Thoracic aorta (tissue), 2 donors: ENCODE measurements at regions not wholly inside any gene's neighbourhood (a gene's known extent, or its start where the extent isn't known, plus 50 kb on each side); places are given as distances from the start of the nearest gene placed in this dataset.
"Not testable (repeated sequence)": the region's sequence is repeated elsewhere in the genome, so short reads cannot be mapped to it uniquely, and the experiment has no call there.

Source experiments
- ATAC-seq: fragments of 150-250 bp; one replicate; pipeline ENCODE4 v1.8.0; 2017; ENCODE audit warnings: low read depth; ENCODE audit not compliant: insufficient number of reproducible peaks, low FRiP score
- DNase-seq: peaks from one replicate; pipeline ENCODE4 v3.0.0-alpha.2; 2020; ENCODE audit warnings: low spot score
- H3K27ac ChIP-seq, 2 donors: fragments of 200-600 bp; sonication (generic); 1 replicate in 1 of 2; 2 replicates in 1 of 2; pipeline ENCODE4 v1.5.1; 2016; ENCODE audit warnings: mild to moderate bottlenecking in 2 of 2, moderate library complexity in 2 of 2
- H3K27me3 ChIP-seq: fragments of 200-600 bp; sonication (generic); replicated peaks from 2 replicates; pipeline ENCODE4 v1.6.0; 2016; ENCODE audit warnings: mild to moderate bottlenecking; ENCODE audit not compliant: insufficient read depth
- H3K36me3 ChIP-seq: fragments of 200-600 bp; sonication (generic); one replicate; pipeline ENCODE4 v1.5.1; 2016
- H3K4me1 ChIP-seq, 2 donors: fragments of 200-600 bp; sonication (generic); 1 replicate in 1 of 2; 2 replicates in 1 of 2; pipeline versions ENCODE4 v1.5.1 to v1.6.0; 2016; ENCODE audit warnings: low read depth in 2 of 2, mild to moderate bottlenecking in 1 of 2; ENCODE audit not compliant: control insufficient read depth in 1 of 2
- H3K4me3 ChIP-seq: fragments of 200-600 bp; sonication (generic); 2 replicates; pipeline ENCODE4 v1.5.1; 2016; ENCODE audit warnings: mild to moderate bottlenecking
- H3K9me3 ChIP-seq: fragments of 200-600 bp; sonication (generic); 2 replicates; pipeline ENCODE4 v1.5.1; 2016
- TF ChIP-seq, protein P1 (sequence below): fragments of 200-600 bp; sonication (generic); IDR thresholded peaks from one replicate; pipeline ENCODE4 v1.5.1; 2019; ENCODE audit warnings: antibody characterized with exemption

DNA sequence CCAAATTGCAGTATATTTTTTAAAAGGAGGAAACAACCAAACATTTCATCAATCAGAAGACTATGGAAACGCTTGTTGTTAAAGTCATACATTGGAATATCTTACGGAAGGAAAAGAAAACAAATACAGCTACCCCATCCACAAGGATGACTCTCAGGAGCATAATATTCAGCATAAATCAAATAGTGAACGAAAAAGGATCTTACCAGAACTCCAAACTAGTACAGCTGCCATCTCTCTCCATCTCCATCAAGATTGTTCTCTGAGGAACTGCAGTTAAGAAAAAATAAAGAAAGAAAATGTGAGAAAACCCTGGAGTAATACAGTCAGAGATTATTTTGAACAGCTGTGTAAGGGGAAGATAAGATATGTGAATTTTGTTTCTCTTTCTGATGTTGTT is 299.8 kb upstream of the CNTN5 start:
- ATAC-seq (no peak), DNase-seq (no peak)
- no peaks in the 10 kb centered on the region for H3K9me3 ChIP-seq
- no peak overlapping the region for H3K27ac ChIP-seq
- no peak overlapping the region for H3K4me3 ChIP-seq
- H3K27me3 ChIP-seq, result no peaks in the 10 kb centered on the region
- no peaks in the 10 kb centered on the region for H3K36me3 ChIP-seq
- H3K4me1 ChIP-seq, result no peaks in the 10 kb centered on the region
- TF ChIP-seq, protein P1, sequence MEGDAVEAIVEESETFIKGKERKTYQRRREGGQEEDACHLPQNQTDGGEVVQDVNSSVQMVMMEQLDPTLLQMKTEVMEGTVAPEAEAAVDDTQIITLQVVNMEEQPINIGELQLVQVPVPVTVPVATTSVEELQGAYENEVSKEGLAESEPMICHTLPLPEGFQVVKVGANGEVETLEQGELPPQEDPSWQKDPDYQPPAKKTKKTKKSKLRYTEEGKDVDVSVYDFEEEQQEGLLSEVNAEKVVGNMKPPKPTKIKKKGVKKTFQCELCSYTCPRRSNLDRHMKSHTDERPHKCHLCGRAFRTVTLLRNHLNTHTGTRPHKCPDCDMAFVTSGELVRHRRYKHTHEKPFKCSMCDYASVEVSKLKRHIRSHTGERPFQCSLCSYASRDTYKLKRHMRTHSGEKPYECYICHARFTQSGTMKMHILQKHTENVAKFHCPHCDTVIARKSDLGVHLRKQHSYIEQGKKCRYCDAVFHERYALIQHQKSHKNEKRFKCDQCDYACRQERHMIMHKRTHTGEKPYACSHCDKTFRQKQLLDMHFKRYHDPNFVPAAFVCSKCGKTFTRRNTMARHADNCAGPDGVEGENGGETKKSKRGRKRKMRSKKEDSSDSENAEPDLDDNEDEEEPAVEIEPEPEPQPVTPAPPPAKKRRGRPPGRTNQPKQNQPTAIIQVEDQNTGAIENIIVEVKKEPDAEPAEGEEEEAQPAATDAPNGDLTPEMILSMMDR, result no peak

DNA sequence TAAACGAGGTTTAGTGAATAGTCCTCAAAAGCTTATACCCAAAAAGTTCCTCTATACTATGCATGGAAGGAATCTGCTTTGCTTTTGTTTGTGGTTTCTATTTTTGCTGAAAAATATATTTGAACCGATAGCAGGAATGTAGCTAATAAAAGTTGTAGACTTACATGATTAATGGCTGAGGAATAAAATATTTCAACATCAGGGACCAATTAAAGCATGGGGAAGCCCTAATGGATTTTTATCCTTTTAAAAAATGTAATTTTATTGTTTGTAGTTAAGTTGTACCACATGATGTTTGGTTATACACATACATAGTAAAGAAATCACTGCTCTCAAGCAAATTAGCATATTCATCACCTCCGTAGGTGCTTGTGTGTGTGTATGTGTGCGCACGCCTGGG is 295.3 kb upstream of the CNTN5 start:
- no peak for DNase-seq
- Histone ChIP-seq H3K9me3 (no peaks in the 10 kb centered on the region), H3K4me3 (no peak overlapping the region), H3K27me3 (no peaks in the 10 kb centered on the region), H3K4me1 (no peaks in the 10 kb centered on the region), H3K27ac (no peak overlapping the region), H3K36me3 (no peaks in the 10 kb centered on the region)
- TF ChIP-seq, protein P1, result no peak
- no peak for ATAC-seq

DNA sequence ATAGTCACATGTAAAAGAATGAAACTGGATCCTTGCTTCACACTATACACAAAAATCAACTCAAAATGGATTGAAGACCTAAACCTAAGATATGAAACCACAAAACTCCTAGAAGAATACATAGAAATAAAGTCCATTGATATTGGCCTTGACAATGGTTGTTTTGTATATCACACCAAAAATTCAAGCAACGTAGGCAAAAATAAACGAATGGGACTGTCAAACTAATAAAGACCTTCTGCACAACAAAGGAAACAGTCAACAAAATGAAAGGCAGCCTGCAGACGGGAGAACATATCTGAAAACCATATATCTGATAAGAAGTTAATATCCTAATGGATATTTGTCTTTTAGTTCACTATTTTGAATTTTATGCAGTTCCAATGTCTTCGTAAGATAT is 292.3 kb upstream of the CNTN5 start:
- no peaks in the 10 kb centered on the region for H3K4me1 ChIP-seq
- H3K4me3 ChIP-seq, result no peak overlapping the region
- no peaks in the 10 kb centered on the region for H3K27me3 ChIP-seq
- ATAC-seq (no peak), DNase-seq (no peak)
- TF ChIP-seq, protein P1, result no peak
- no peaks in the 10 kb centered on the region for H3K9me3 ChIP-seq
- H3K27ac ChIP-seq, result no peak overlapping the region
- H3K36me3 ChIP-seq, result no peaks in the 10 kb centered on the region

DNA sequence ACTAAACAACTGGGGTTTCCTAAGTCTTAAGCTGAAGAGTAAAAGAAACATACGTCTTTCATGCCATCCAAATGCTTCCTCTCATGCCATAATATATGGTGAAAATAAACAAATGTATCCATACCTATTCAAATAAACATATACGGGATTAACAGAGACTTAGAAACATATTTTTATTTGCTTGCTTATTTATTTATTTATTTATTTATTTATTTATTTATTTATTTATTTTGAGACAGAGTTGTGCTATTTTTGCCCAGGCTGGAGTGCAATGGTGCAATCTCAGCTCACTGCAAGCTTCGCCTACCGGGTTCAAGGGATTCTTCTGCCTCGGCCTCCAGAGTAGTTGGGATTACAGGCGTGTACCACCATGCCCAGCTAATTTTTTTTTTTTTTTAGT is 291.6 kb upstream of the CNTN5 start:
- Histone ChIP-seq H3K4me1 (no peaks in the 10 kb centered on the region), H3K27me3 (no peaks in the 10 kb centered on the region), H3K36me3 (no peaks in the 10 kb centered on the region), H3K4me3 (no peak overlapping the region), H3K27ac (no peak overlapping the region), H3K9me3 (no peaks in the 10 kb centered on the region)
- no peak for DNase-seq
- TF ChIP-seq, protein P1, result no peak
- no peak for ATAC-seq

DNA sequence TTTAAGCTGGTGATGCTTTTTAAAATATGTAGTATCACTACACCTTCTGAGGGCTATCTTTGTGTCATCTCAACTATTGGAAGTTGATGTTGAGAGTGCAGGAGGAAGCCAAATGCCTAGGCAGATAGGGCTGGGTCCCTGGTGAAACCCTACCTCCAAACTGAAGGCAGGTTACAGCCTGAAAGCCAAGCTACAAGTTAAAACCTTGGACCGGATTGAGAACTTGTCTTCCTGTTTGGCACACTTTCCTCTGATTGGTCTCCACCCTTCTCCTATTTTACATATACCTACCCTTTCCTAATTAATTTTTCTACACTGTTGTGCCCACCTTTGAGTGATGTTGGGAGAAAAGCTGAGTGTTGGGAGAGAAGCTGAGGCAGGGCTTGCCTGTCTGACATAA is 287.8 kb upstream of the CNTN5 start:
- Histone ChIP-seq H3K27me3 (no peaks in the 10 kb centered on the region), H3K9me3 (no peaks in the 10 kb centered on the region), H3K4me1 (no peaks in the 10 kb centered on the region), H3K4me3 (no peak overlapping the region), H3K27ac (no peak overlapping the region), H3K36me3 (no peaks in the 10 kb centered on the region)
- DNase-seq (no peak), ATAC-seq (no peak)
- TF ChIP-seq, protein P1, result no peak

DNA sequence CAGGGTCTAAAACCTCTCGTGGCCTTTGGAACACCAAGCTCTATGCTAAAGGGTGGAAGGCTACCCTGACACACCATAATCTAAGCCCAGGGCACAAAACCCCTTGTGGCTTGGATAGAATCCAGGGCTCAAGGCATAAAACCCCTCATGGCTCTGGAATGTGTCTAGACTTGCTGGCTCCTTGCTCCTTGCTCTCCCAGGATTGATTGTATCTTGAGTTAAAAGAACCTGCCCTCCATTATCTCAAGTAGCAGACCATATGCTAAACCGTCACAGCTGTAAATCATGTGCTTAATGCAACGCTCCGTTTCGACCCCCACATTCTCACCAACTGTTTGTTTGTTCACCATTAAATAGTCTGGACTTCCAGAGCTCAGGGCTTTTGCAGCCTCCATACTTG is 287.4 kb upstream of the CNTN5 start:
- not testable (repeated sequence) for DNase-seq, H3K4me1 ChIP-seq, H3K9me3 ChIP-seq, H3K27me3 ChIP-seq, H3K27ac ChIP-seq, H3K36me3 ChIP-seq, ATAC-seq, H3K4me3 ChIP-seq
